K562 (cell line): ENCODE measurements at regions not wholly inside any gene's neighbourhood (a gene's known extent, or its start where the extent isn't known, plus 50 kb on each side); places are given as distances from the start of the nearest gene placed in this dataset.

Experiments
- ATAC-seq: fragments of 200-7000 bp; cut with Tn5 transposase; 3 replicates; pipeline ENCODE4 v1.9.1; 2020; ENCODE audit warnings: moderate library complexity
- BruUV-seq: library from RNA; stranded (reverse); fragments of 400-500 nt; replicated peaks from 2 replicates; lab custom pipeline; 2021; lab: Mats Ljungman, UMichigan
- CTCF ChIA-PET: fragments of 300-600 bp; formaldehyde crosslinking; extraction: SDS; loops from one replicate; lab custom pipeline; 2021; ENCODE audit warnings: low intra/inter-chr PET ratio; lab: Yijun Ruan, JAX
- POLR2A ChIA-PET: fragments of 300-600, 350-650 bp; sonication (Branson Sonifier 250); formaldehyde crosslinking; extraction: SDS; loops from one replicate; lab custom pipeline; 2021; ENCODE audit warnings: antibody characterized with exemption, inconsistent platforms; lab: Yijun Ruan, JAX
- DNase-seq, 4 experiments: peaks; one replicate each; pipeline versions ENCODE4 v3.0.0 to v3.0.0-alpha.2; 2011 to 2018; ENCODE audit warnings: low spot score in 3 of 4, mixed read lengths in 3 of 4; ENCODE audit errors: extremely low read depth in 1 of 4
- FAIRE-seq: peaks from 2 replicates; lab custom pipeline; 2011; peaks lifted over from hg19 to GRCh38; lab: Jason Lieb, UNC
- H2AFZ ChIP-seq: 2 replicates; pipeline ENCODE4 v1.6.0; 2011; ENCODE audit warnings: low read depth, low read length, control low read depth, inconsistent platforms
- H3K27ac ChIP-seq: fragments of 200-600 bp; 3 replicates; pipeline ENCODE4 v1.8.0; 2011; ENCODE audit warnings: low read depth, mild to moderate bottlenecking, control low read depth, inconsistent platforms, low read length, moderate library complexity, mixed read lengths; ENCODE audit errors: extremely low read depth
- H3K27me3 ChIP-seq, 2 experiments: fragments of 300-600 bp in 1 of 2; 2 replicates in 1 of 2; 3 replicates in 1 of 2; pipeline versions ENCODE4 v1.6.0 to v1.8.0; 2011; ENCODE audit warnings: inconsistent platforms in 2 of 2, low read length in 2 of 2, mild to moderate bottlenecking in 1 of 2, mixed read lengths in 1 of 2, moderate library complexity in 1 of 2; ENCODE audit not compliant: control insufficient read depth in 2 of 2, insufficient read depth in 2 of 2
- H3K36me3 ChIP-seq: fragments of 300-600 bp; 3 replicates; pipeline ENCODE4 v1.8.0; 2011; ENCODE audit warnings: mild to moderate bottlenecking, low read length, inconsistent platforms; ENCODE audit not compliant: control insufficient read depth, insufficient read depth
- H3K4me1 ChIP-seq, 2 experiments: fragments of 200-600 bp in 1 of 2; replicated peaks in 1 of 2; 2 replicates in 1 of 2; 3 replicates in 1 of 2; pipeline versions ENCODE4 v1.5.1 to v1.8.0; 2011; ENCODE audit warnings: inconsistent platforms in 2 of 2, low read length in 2 of 2, mild to moderate bottlenecking in 1 of 2, mixed read lengths in 1 of 2, moderate library complexity in 1 of 2; ENCODE audit not compliant: control insufficient read depth in 2 of 2, insufficient read depth in 2 of 2
- H3K4me2 ChIP-seq: 2 replicates; pipeline ENCODE4 v1.6.1; 2011; ENCODE audit warnings: low read length, control low read depth, inconsistent platforms, mixed read lengths; ENCODE audit not compliant: insufficient read depth
- H3K4me3 ChIP-seq: fragments of 200-600 bp; sonication (generic), shearing (Covaris generic); 2 replicates; pipeline ENCODE4 v1.5.1; 2016; ENCODE audit warnings: control low read depth, inconsistent platforms
- H3K79me2 ChIP-seq: fragments of 200-600 bp; 3 replicates; pipeline ENCODE4 v1.8.0; 2011; ENCODE audit warnings: low read length, inconsistent platforms; ENCODE audit not compliant: control insufficient read depth, insufficient read depth
- H3K9ac ChIP-seq, 2 experiments: 2 replicates each; pipeline versions ENCODE4 v1.6.0 to v1.6.1; 2011; ENCODE audit warnings: low read depth in 2 of 2, low read length in 2 of 2, control low read depth in 1 of 2, inconsistent platforms in 1 of 2, mild to moderate bottlenecking in 1 of 2, mixed read lengths in 1 of 2; ENCODE audit not compliant: insufficient read depth in 1 of 2
- H3K9me1 ChIP-seq: one replicate; pipeline ENCODE4 v1.6.0; 2011; ENCODE audit warnings: inconsistent platforms, mild to moderate bottlenecking, low read length, moderate library complexity; ENCODE audit not compliant: control insufficient read depth, insufficient read depth
- H3K9me3 ChIP-seq: replicated peaks from 2 replicates; pipeline ENCODE4 v1.5.1; 2011; ENCODE audit warnings: low read depth, low read length, inconsistent platforms; ENCODE audit not compliant: control insufficient read depth, insufficient read depth
- H4K20me1 ChIP-seq: replicated peaks from 2 replicates; pipeline ENCODE4 v1.6.1; 2011; ENCODE audit warnings: low read length, inconsistent platforms, mixed read lengths; ENCODE audit not compliant: control insufficient read depth, insufficient read depth
- BRD4 ChIP-seq: fragments of 200-600 bp; sonication (generic); IDR thresholded peaks from 2 replicates; pipeline ENCODE4 v1.6.1; 2017; ENCODE audit warnings: inconsistent platforms
- ELF4 ChIP-seq: fragments of 450-650 bp; formaldehyde crosslinking; IDR thresholded peaks from 2 replicates; pipeline ENCODE4 v1.4.0; 2022; ENCODE audit warnings: missing genetic modification characterization
- RAD21 ChIP-seq, 2 experiments: fragments of 250-450 bp in 1 of 2; fragments of 450-650 bp in 1 of 2; sonication (Bioruptor Pico) in 1 of 2; formaldehyde crosslinking in 1 of 2; IDR thresholded peaks in 1 of 2; conservative IDR thresholded peaks in 1 of 2; 2 replicates each; pipeline versions ENCODE4 v1.4.0 to v1.8.0; 2020 to 2022; ENCODE audit warnings: mild to moderate bottlenecking in 2 of 2, moderate library complexity in 1 of 2
- TCF7L2 ChIP-seq: fragments of 150-350 bp; IDR thresholded peaks from 2 replicates; pipeline ENCODE4 v1.6.1; 2016; ENCODE audit warnings: low read depth, mild to moderate bottlenecking, low read length, moderate library complexity
- ZBTB43 ChIP-seq: sonication (generic); formaldehyde crosslinking; IDR thresholded peaks from 2 replicates; pipeline ENCODE4 v1.8.0; 2023; ENCODE audit warnings: mild to moderate bottlenecking, missing genetic modification reagents
- ZNF316 ChIP-seq: fragments of 450-650 bp; IDR thresholded peaks from 2 replicates; pipeline ENCODE4 v1.6.1; 2016
- WGBS: fragments of 100-300 bp; shearing (Covaris generic); methylation state at CpG from one replicate; pipeline ENCODE4 v1.1.6; 2016; ENCODE audit warnings: low coverage, mixed read lengths; ENCODE audit not compliant: insufficient coverage; ENCODE audit errors: missing lambda C conversion rate; 5-methylcytosine and 5-hydroxymethylcytosine counted together
- in situ Hi-C: fragments of 300-500 bp; cut with MboI; formaldehyde crosslinking; loops from 4 replicates; pipeline ENCODE4 v1.15.0; 2018; ENCODE audit warnings: inconsistent platforms, mixed read lengths
- intact Hi-C: fragments of 100-400 bp; cut with micrococcal nuclease; formaldehyde crosslinking; loops from 2 replicates; pipeline ENCODE4 v1.14.2; 2022

GRCh38 chr5:57780306-57780960 lies 297.8 kb upstream of the ACTBL2 start:
- Histone ChIP-seq H3K9me3 (no peaks in the 10 kb centered on the region), H2AFZ (no peak overlapping the region), H3K9ac (no peak overlapping the region), H3K4me1 (no peaks in the 10 kb centered on the region), H3K4me2 (no peak overlapping the region), H3K36me3 (no peaks in the 10 kb centered on the region), H3K4me3 (no peak overlapping the region)
- no peak for FAIRE-seq
- DNase-seq: no peak
- CTCF ChIA-PET: interaction anchor here (0.8 kb wide), 1 partner anchor 680 kb away, joined by 4 read pairs; no protein-coding TSS in a partner anchor
- in situ Hi-C loops: loop anchor here (25.0 kb wide), 1 partner anchor 682 kb away; the partner anchor contains the start of gene PLK2
- whole genome bisulfite sequencing: 7% methylated on average over 12 of the region's 12 CpGs
- TF ChIP-seq RAD21 (CRISPR knock-in tag; conservative IDR thresholded peaks at IDR 0.05 in 1 of 2, IDR thresholded peaks at IDR 0.05 in 1 of 2): no peak
- TF ChIP-seq TCF7L2: no peak
- peak; percentile 63 for TF ChIP-seq ZNF316
- no peak for TF ChIP-seq ZBTB43 (CRISPR knock-in tag)
- no peak for TF ChIP-seq BRD4
- TF ChIP-seq ELF4 (CRISPR knock-in tag): no peak
- TF ChIP-seq, all 486 proteins: peak for 1
- no peaks in the 10 kb centered on the region; the same call in 1 of the 2 replicates for H4K20me1 ChIP-seq
- H3K27ac ChIP-seq: no peak overlapping the region
- H3K9me1 ChIP-seq: no peaks in the 10 kb centered on the region
- no TSS peak for BruUV-seq
- POLR2A ChIA-PET: no interaction called here
- intact Hi-C loops: no loop called here
- no peak for ATAC-seq
- H3K27me3 ChIP-seq: no peaks in the 10 kb centered on the region
- H3K79me2 ChIP-seq: no peaks in the 10 kb centered on the region
